DMS79 treated with DMSO at 0.1 percent for 48 hours (cell line): ENCODE measurements at regions not wholly inside any gene's neighbourhood (a gene's known extent, or its start where the extent isn't known, plus 50 kb on each side); places are given as distances from the start of the nearest gene placed in this dataset.
"Not testable (repeated sequence)": the region's sequence is repeated elsewhere in the genome, so short reads cannot be mapped to it uniquely, and the experiment has no call there.

Source experiments
- DNase-seq: peaks from one replicate; lab custom pipeline; 2025; lab: John Stamatoyannopoulos, UW

GRCh38 chr6:126976253-126976797, 142.1 kb upstream of the RSPO3 start:
- no peak for DNase-seq

GRCh38 chr6:126983779-126984178, 134.7 kb upstream of the RSPO3 start:
- no peak for DNase-seq

- not testable (repeated sequence) for DNase-seq
Observed at GRCh38 chr6:126988125-126988524, 130.3 kb upstream of the RSPO3 start.

GRCh38 chr6:127000631-127001030, 117.8 kb upstream of the RSPO3 start:
- no peak for DNase-seq

- DNase-seq, result no peak
Observed at GRCh38 chr6:127013865-127014264, 104.6 kb upstream of the RSPO3 start.

- no peak for DNase-seq
Observed at GRCh38 chr6:127015858-127016257, 102.6 kb upstream of the RSPO3 start.

DNA sequence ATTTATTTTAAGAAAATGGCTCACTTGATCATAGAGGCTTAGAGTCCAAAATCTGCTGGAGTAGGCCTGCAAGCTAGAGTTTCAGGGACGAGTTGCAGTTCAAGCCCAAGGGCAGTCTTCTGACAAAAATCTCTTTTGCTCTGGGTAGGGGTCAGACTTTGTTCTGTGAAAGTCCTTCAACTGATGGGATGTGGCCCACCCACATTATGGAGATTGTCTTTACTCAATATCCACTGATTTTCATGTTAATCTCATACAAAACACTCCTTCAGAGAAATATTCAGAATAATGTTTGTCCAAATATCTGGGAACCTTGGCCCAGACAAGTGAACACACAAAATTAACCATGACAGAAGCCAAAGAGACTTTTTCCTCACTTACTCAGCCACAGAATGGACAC, 98.6 kb upstream of the RSPO3 start:
- no peak for DNase-seq

DNA sequence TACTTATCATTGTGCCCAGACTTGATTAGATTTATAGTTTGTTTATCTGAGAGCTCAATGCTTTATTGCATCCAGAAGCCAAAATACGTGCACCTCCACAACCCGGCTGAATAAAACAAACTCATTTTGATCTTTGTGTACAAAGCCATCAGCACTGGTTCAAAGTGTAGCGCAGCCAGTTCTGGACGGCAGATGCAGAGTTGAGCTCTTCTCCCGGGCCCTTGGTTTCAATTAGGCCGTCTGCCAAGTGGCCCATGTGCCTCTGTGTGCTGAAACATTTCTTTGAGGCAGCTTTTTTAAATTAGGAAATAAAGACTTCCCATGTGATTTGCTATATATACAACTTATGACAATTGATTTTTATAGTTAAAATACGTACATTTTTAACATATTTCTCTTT, 96.2 kb upstream of the RSPO3 start:
- peak; percentile 15 for DNase-seq

- DNase-seq, result no peak
Observed at GRCh38 chr6:127023001-127023778, 95.3 kb upstream of the RSPO3 start.

DNA sequence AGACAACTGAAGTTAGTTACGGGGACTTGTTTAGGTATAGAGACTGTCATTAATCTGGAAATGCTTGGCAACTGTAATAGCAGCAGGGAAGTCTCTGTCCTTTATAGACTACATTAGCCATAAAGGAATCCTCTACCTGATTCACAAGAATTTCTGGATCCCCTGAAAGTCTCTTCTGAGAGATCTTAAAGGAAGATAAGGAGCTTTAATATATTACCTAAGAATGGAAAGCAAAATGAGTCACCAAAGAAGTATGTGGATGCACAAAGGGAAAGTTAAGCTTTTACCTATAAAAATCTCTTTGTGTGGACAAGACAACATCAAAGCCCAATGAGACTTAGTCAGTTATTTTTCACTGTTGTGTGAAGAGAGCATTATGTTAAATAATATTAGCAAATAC, 92.2 kb upstream of the RSPO3 start:
- DNase-seq, result no peak

- DNase-seq, result no peak
Observed at GRCh38 chr6:127030111-127030510, 88.4 kb upstream of the RSPO3 start.

GRCh38 chr6:127030836-127031235, 87.6 kb upstream of the RSPO3 start:
- DNase-seq, result no peak

DNA sequence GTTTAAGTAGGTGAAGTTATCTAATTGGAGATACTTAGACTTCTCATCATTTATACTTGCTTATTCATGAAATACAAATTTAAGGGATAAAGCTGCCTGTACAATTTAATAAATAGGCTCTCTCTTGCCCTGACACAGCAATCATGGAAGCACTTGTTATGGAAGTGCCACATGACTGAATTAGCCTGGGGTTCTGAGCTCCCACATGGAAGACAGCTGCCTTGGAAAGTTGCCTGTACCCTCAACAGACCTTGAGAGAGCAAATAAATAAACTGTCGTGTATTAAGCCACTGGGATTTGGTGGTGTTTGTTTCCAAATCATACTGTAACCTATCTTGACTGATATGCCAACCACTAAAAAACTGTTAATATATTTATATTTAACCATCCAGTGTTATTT, 87.0 kb upstream of the RSPO3 start:
- no peak for DNase-seq

DNA sequence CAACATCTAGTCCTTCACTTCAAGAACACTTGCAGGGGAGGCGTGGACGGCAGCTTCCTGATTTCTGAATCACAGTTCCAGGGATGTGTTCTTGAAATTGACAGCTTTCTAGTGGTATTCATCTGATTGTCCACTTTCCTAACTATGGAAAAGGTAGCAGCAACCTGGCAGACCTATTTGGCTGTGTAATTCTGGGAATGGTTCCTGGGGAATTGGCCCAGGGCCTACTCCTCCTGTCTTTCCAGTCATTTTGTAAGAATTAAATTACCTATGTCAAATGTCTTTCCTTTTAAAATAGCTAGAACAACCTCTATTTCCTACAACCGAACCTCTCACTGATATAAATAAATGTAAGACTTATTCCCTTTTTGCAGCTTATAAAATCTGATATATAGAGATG, 85.5 kb upstream of the RSPO3 start:
- DNase-seq, result no peak

GRCh38 chr6:127051571-127052260, 66.8 kb upstream of the RSPO3 start:
- DNase-seq, result no peak

DNA sequence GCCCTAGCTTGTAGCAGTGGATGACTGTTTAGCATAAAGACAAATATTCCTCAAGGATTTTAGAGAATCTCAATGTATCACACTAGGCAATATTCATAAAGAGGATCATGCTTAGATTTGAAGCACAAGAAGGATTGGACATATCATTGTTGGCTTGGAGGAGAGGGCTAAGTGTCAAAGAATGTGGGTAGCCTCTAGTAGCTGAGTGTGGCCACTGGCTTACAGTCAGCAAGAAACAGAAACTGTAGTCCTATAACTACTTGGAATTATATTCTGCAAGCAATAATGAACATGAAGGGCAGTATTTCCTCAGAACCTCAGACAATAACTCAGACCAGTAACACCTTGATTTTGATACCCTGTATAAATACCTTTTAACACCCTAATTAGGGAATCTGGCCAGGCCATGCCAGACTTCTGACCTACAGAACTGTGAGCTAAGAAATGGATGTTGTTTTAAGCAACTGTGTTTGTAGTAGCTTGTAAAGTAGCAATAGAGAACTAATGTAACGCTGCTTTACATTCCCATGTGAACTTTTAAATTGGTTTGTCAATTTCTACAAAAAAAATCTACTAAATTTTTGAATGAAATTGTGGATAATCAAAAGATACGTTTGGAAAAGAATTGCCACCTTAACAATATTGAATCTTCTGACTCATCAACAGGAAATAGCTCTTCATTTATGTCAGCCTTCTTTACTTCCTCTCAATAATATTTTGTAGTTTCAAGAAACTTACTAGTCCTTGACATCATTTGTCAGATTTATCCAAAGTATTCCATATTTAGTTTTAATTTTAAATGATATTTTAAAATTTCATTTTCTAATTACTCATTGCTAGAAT, 65.2 kb upstream of the RSPO3 start:
- DNase-seq, result no peak

GRCh38 chr6:127053875-127054235, 64.6 kb upstream of the RSPO3 start:
- DNase-seq, result no peak

GRCh38 chr6:127058027-127058426, 60.4 kb upstream of the RSPO3 start:
- DNase-seq, result no peak

GRCh38 chr6:127058936-127059335, 59.5 kb upstream of the RSPO3 start:
- no peak for DNase-seq
